SK-N-SH treated with all-trans-retinoic acid at 6 μM for 48 hours (cell line): ENCODE measurements at regions not wholly inside any gene's neighbourhood (a gene's known extent, or its start where the extent isn't known, plus 50 kb on each side); places are given as distances from the start of the nearest gene placed in this dataset.

Source experiments
- ATAC-seq: fragments of 200-7000 bp; cut with Tn5 transposase; 3 replicates; pipeline ENCODE4 v1.9.1; 2020; ENCODE audit warnings: mild to moderate bottlenecking, moderate library complexity
- ARNTL ChIP-seq: fragments of 450-650 bp; formaldehyde crosslinking; IDR thresholded peaks from 2 replicates; pipeline ENCODE4 v1.5.0; 2020; ENCODE audit warnings: low read depth, mild to moderate bottlenecking, moderate library complexity, borderline replicate concordance
- CREB5 ChIP-seq: fragments of 250-450 bp; sonication (Bioruptor Pico); IDR thresholded peaks from 2 replicates; pipeline ENCODE4 v1.5.1; 2020; ENCODE audit warnings: low read depth, mild to moderate bottlenecking, moderate library complexity
- GLIS3 ChIP-seq: fragments of 250-450 bp; sonication (Bioruptor Pico); IDR thresholded peaks from 2 replicates; pipeline ENCODE4 v1.5.0; 2020; ENCODE audit warnings: mild to moderate bottlenecking, moderate library complexity
- ISL1 ChIP-seq: fragments of 250-450 bp; sonication (Bioruptor Pico); IDR thresholded peaks from 2 replicates; pipeline ENCODE4 v2.1.2; 2022; ENCODE audit warnings: mild to moderate bottlenecking, moderate library complexity
- OSR1 ChIP-seq: fragments of 250-450 bp; sonication (Bioruptor Pico); IDR thresholded peaks from 2 replicates; pipeline ENCODE4 v1.8.0; 2022; ENCODE audit warnings: moderate library complexity, mild to moderate bottlenecking, inconsistent platforms
- POU6F1 ChIP-seq: fragments of 250-450 bp; sonication (Bioruptor Pico); IDR thresholded peaks from 2 replicates; pipeline ENCODE4 v1.8.0; 2021; ENCODE audit warnings: low read depth, mild to moderate bottlenecking, moderate library complexity, borderline replicate concordance
- RARB ChIP-seq: fragments of 250-450 bp; sonication (Bioruptor Pico); IDR thresholded peaks from 2 replicates; pipeline ENCODE4 v1.8.0; 2021; ENCODE audit warnings: mild to moderate bottlenecking, moderate library complexity
- SNAI2 ChIP-seq: fragments of 250-450 bp; sonication (Bioruptor Pico); IDR thresholded peaks from 2 replicates; pipeline ENCODE4 v1.5.0; 2020; ENCODE audit warnings: mild to moderate bottlenecking, moderate library complexity
- TOX ChIP-seq: fragments of 250-450 bp; sonication (Bioruptor Pico); IDR thresholded peaks from 2 replicates; pipeline ENCODE4 v1.8.0; 2021; ENCODE audit warnings: mild to moderate bottlenecking, moderate library complexity, borderline replicate concordance
- TSHZ2 ChIP-seq: fragments of 250-450 bp; sonication (Bioruptor Pico); IDR thresholded peaks from 2 replicates; pipeline ENCODE4 v1.5.0; 2020; ENCODE audit warnings: mild to moderate bottlenecking, moderate library complexity
- ZC3H10 ChIP-seq: fragments of 250-450 bp; sonication (Bioruptor Pico); IDR thresholded peaks from 2 replicates; pipeline ENCODE4 v1.5.1; 2021; ENCODE audit warnings: mild to moderate bottlenecking, moderate library complexity
- ZFP3 ChIP-seq: fragments of 250-450 bp; sonication (Bioruptor Pico); IDR thresholded peaks from 2 replicates; pipeline ENCODE4 v1.5.0; 2020; ENCODE audit warnings: mild to moderate bottlenecking, moderate library complexity
- ZFP30 ChIP-seq: fragments of 450-650 bp; formaldehyde crosslinking; IDR thresholded peaks from 2 replicates; pipeline ENCODE4 v1.5.0; 2022; ENCODE audit warnings: mild to moderate bottlenecking, moderate library complexity
- ZNF565 ChIP-seq: fragments of 450-650 bp; formaldehyde crosslinking; conservative IDR thresholded peaks from 2 replicates; pipeline ENCODE4 v1.5.0; 2020; ENCODE audit warnings: low read depth, mild to moderate bottlenecking, moderate library complexity
- TF ChIP-seq, protein P1 (sequence below): fragments of 250-450 bp; sonication (Bioruptor Pico); IDR thresholded peaks from 2 replicates; pipeline ENCODE4 v1.5.1; 2021; ENCODE audit warnings: mild to moderate bottlenecking, moderate library complexity
- TF ChIP-seq, protein P2 (sequence below): fragments of 250-450 bp; sonication (Bioruptor Pico); IDR thresholded peaks from 2 replicates; pipeline ENCODE4 v1.8.0; 2020; ENCODE audit warnings: mild to moderate bottlenecking, moderate library complexity, borderline replicate concordance

DNA sequence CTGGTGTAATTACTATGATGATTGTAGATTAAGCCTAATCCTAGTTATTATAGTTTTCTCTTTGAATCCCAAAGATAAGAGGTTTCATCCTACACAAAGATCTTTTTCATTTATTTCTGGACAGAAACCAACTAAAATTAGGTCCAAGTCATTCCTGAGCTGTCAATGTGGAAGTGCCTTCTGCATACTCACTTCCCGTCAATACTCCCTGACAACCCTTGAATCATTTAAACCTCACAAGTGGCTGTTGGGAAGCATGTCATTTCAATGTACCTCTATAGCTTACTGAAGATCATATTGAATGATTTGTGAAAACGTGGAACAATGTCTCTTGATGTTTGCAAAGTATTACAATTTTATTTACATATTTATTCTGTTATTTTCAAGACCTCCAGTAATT lies 274.1 kb downstream of the HACE1 start:
- TF ChIP-seq TSHZ2 (CRISPR knock-in tag) (no peak), CREB5 (CRISPR knock-in tag) (no peak), RARB (CRISPR knock-in tag) (no peak), ISL1 (CRISPR knock-in tag) (no peak), OSR1 (CRISPR knock-in tag) (no peak)
- TF ChIP-seq, protein P1, sequence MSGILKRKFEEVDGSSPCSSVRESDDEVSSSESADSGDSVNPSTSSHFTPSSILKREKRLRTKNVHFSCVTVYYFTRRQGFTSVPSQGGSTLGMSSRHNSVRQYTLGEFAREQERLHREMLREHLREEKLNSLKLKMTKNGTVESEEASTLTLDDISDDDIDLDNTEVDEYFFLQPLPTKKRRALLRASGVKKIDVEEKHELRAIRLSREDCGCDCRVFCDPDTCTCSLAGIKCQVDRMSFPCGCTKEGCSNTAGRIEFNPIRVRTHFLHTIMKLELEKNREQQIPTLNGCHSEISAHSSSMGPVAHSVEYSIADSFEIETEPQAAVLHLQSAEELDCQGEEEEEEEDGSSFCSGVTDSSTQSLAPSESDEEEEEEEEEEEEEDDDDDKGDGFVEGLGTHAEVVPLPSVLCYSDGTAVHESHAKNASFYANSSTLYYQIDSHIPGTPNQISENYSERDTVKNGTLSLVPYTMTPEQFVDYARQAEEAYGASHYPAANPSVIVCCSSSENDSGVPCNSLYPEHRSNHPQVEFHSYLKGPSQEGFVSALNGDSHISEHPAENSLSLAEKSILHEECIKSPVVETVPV (CRISPR knock-in tag): no peak
- TF ChIP-seq, protein P2, sequence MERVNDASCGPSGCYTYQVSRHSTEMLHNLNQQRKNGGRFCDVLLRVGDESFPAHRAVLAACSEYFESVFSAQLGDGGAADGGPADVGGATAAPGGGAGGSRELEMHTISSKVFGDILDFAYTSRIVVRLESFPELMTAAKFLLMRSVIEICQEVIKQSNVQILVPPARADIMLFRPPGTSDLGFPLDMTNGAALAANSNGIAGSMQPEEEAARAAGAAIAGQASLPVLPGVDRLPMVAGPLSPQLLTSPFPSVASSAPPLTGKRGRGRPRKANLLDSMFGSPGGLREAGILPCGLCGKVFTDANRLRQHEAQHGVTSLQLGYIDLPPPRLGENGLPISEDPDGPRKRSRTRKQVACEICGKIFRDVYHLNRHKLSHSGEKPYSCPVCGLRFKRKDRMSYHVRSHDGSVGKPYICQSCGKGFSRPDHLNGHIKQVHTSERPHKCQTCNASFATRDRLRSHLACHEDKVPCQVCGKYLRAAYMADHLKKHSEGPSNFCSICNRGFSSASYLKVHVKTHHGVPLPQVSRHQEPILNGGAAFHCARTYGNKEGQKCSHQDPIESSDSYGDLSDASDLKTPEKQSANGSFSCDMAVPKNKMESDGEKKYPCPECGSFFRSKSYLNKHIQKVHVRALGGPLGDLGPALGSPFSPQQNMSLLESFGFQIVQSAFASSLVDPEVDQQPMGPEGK (CRISPR knock-in tag): no peak

GRCh38 chr6:104580452-104580851 lies 279.3 kb downstream of the HACE1 start:
- no peak for TF ChIP-seq ZC3H10 (CRISPR knock-in tag)
- TF ChIP-seq ARNTL: no peak
- no peak for TF ChIP-seq RARB (CRISPR knock-in tag)
- no peak for TF ChIP-seq ZNF565
- no peak for TF ChIP-seq ZFP3 (CRISPR knock-in tag)
- TF ChIP-seq TOX (CRISPR knock-in tag): no peak
- ATAC-seq: no peak

More for the DNA sequence above, 274.1 kb downstream of the HACE1 start:
- no peak for ATAC-seq

- TF ChIP-seq, protein P1 (CRISPR knock-in tag): no peak
- TF ChIP-seq RARB (CRISPR knock-in tag) (no peak), ZFP30 (CRISPR knock-in tag) (no peak), SNAI2 (CRISPR knock-in tag) (no peak), POU6F1 (no peak), CREB5 (CRISPR knock-in tag) (no peak), ZC3H10 (CRISPR knock-in tag) (no peak), GLIS3 (CRISPR knock-in tag) (no peak)
- TF ChIP-seq, protein P2 (CRISPR knock-in tag): no peak
- ATAC-seq: no peak
Measured at GRCh38 chr6:104579310-104579863, 280.3 kb downstream of the HACE1 start.
